ENCODE measurements at regions not wholly inside any gene's neighbourhood (a gene's known extent, or its start where the extent isn't known, plus 50 kb on each side); places are given as distances from the start of the nearest gene placed in this dataset.

- H2AK5ac ChIP-seq (ENCODE audit: low read depth, low read length): no peak overlapping the region
- ChIA-PET POLR2A (ENCODE audit: partially characterized antibody) (interaction anchor here (1.2 kb wide), 1 partner anchor 14 kb away, joined by 3 read pairs; no protein-coding TSS in a partner anchor), CTCF (ENCODE audit: partially characterized antibody) (interaction anchor here (1.0 to 1.3 kb wide), 3 partner anchors 11 to 301 kb away, joined by 3 to 4 read pairs (median 3); no protein-coding TSS in a partner anchor)
- H3K79me1 ChIP-seq (ENCODE audit: low read depth, low read length): no peaks in the 10 kb centered on the region
- no peak overlapping the region for H3K9ac ChIP-seq (replicated peaks in 1 of 4; ENCODE audit: extremely low read depth in 1 of 4, low read depth in 3 of 4, low read length in 3 of 4)
- no peaks in the 10 kb centered on the region for H3K23me2 ChIP-seq (ENCODE audit: low read depth, low read length)
- no peak overlapping the region for H2BK5ac ChIP-seq (ENCODE audit: low read depth, low read length)
- H3K18ac ChIP-seq (ENCODE audit: extremely low read depth, low read length): no peak overlapping the region
- no peak for DNase-seq (ENCODE audit: low read depth in 1 of 2, low spot score in 2 of 2)
- H3K36me3 ChIP-seq (ENCODE audit: control insufficient read depth in 2 of 4, insufficient read depth in 4 of 4, low read length in 3 of 4): no peaks in the 10 kb centered on the region
- H3K4me3 ChIP-seq (ENCODE audit: extremely low read depth in 1 of 4, insufficient read depth in 2 of 4, low read depth in 3 of 4, low read length in 4 of 4): no peak overlapping the region
- H2BK120ac ChIP-seq (replicated peaks; ENCODE audit: low read depth, low read length): no peak overlapping the region
- H4K5ac ChIP-seq (ENCODE audit: insufficient read length, low read depth, low read length): no peak overlapping the region
- no peak overlapping the region for H3K14ac ChIP-seq (ENCODE audit: insufficient read length)
- H3K56ac ChIP-seq (replicated peaks; ENCODE audit: insufficient read length, low read depth, low read length): no peak overlapping the region
- H3K23ac ChIP-seq (ENCODE audit: insufficient read length): no peak overlapping the region
- H3K27ac ChIP-seq (ENCODE audit: low read depth, low read length): no peak overlapping the region
- 0 out of 7 replicates have a peak, but pooled peaks cover 0 to 3% (median 0%) of the 10 kb centered on the region in 4 experiments for H3K4me1 ChIP-seq (replicated peaks in 1 of 4; ENCODE audit: control insufficient read depth in 3 of 4, insufficient read depth in 4 of 4, low read length in 3 of 4)
- no peak overlapping the region for H2BK15ac ChIP-seq (ENCODE audit: low read length)
- no peak overlapping the region for H4K8ac ChIP-seq (ENCODE audit: extremely low read depth, insufficient read depth, low read length)
- no peak overlapping the region for H4K91ac ChIP-seq (replicated peaks; ENCODE audit: insufficient read length, low read length)
- no peaks in the 10 kb centered on the region for H3K9me3 ChIP-seq (ENCODE audit: insufficient read depth in 2 of 2, low read depth in 1 of 2, low read length in 1 of 2)
- no peaks in the 10 kb centered on the region for H4K20me1 ChIP-seq (replicated peaks in 1 of 2; ENCODE audit: control insufficient read depth in 1 of 2, insufficient read depth in 2 of 2, low read length in 2 of 2)
- no peak overlapping the region for H2AFZ ChIP-seq (ENCODE audit: low read length)
- FAIRE-seq: no peak
- no peak overlapping the region for H3K4me2 ChIP-seq (ENCODE audit: insufficient read depth in 1 of 2, low read depth in 2 of 2, low read length in 2 of 2)
- H3K27me3 ChIP-seq (replicated peaks in 1 of 4; ENCODE audit: control insufficient read depth in 3 of 4, extremely low read depth in 1 of 4, insufficient read depth in 3 of 4, low read length in 3 of 4): no peaks in the 10 kb centered on the region
- no peak overlapping the region for H2BK20ac ChIP-seq (ENCODE audit: low read length)
- no peak overlapping the region for H2BK12ac ChIP-seq (ENCODE audit: low read depth, low read length)
- H3K79me2 ChIP-seq (ENCODE audit: control insufficient read depth in 1 of 2, insufficient read depth in 2 of 2, low read length in 2 of 2): no peaks in the 10 kb centered on the region
- no peak overlapping the region for H3K4ac ChIP-seq (replicated peaks; ENCODE audit: insufficient read length, low read depth, low read length)
- TF ChIP-seq MAX (IDR thresholded peaks at IDR 0.05) (no peak), SIRT6 (IDR thresholded peaks at IDR 0.05; ENCODE audit: low read length) (no peak), CEBPB (IDR thresholded peaks at IDR 0.05; ENCODE audit: low read depth, low read length) (no peak), ATF3 (IDR thresholded peaks at IDR 0.05; ENCODE audit: insufficient read depth, low read depth, low read length) (no peak)
Observed at GRCh38 chr17:31738488-31738887, 120.6 kb downstream of the COPRS start.

Measured in H1 (cell line).